ENCODE measurements at regions not wholly inside any gene's neighbourhood (a gene's known extent, or its start where the extent isn't known, plus 50 kb on each side); places are given as distances from the start of the nearest gene placed in this dataset.

DNA sequence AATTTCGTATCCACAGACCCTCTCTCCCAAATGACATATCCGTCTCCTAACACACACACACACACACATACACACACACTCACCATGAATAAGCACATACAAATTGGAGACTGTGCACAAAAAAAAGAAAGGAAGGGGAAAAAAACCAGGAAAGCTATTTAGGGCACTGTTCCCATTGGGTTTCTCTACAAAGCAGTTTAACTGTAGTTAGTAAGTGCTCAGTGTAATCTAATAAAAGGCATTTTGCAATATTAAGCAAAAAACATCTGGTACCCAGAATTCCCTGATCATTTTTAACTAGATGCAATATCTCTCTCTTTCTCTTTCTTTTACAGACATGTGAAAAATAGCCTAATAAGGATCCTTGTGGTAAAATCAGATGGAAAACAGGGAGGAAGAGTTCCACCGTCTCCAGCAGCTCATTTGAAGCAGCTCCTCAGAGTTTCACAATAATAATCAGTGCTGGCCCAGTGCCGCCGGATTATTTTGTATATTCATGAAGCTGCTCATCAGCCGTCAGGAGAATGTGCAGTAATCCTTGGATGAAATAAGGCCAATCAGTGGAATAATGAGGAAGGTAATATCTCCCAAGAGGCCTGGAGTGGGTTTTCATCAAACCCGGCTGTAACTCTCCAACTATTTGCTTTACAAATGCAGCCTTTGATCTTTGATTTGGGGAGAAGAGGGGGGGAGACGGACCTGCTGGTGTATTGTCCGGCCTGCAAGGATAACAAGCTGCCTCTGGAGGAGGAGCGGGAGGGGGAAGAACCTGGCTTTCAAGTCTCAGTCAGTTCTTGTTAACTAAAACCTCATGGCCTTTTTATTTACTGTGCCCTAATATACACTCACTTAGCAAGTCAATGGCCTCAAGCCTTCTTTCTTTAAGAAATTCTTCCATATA is 227.6 kb upstream of the SMIM21 start:
- no peaks in the 10 kb centered on the region for H3K36me3 ChIP-seq (ENCODE audit: control insufficient read depth in 3 of 3, insufficient read depth in 3 of 3, low read length in 3 of 3)
- H3K27me3 ChIP-seq (ENCODE audit: control insufficient read depth in 3 of 3, insufficient read depth in 3 of 3, low read length in 3 of 3), result no peaks in the 10 kb centered on the region
- H3K9me3 ChIP-seq (ENCODE audit: control insufficient read depth in 3 of 3, low read length in 3 of 3), result no peaks in the 10 kb centered on the region
- no peaks in the 10 kb centered on the region for H3K4me1 ChIP-seq (ENCODE audit: control insufficient read depth in 3 of 3, insufficient read depth in 3 of 3, low read length in 3 of 3)
- H3K27ac ChIP-seq (ENCODE audit: low read depth, low read length), result no peak overlapping the region
- no peak overlapping the region for H3K9ac ChIP-seq (ENCODE audit: low read depth in 1 of 3, low read length in 3 of 3)
- no peak overlapping the region for H3K4me3 ChIP-seq (ENCODE audit: low read length in 3 of 3)

DNA sequence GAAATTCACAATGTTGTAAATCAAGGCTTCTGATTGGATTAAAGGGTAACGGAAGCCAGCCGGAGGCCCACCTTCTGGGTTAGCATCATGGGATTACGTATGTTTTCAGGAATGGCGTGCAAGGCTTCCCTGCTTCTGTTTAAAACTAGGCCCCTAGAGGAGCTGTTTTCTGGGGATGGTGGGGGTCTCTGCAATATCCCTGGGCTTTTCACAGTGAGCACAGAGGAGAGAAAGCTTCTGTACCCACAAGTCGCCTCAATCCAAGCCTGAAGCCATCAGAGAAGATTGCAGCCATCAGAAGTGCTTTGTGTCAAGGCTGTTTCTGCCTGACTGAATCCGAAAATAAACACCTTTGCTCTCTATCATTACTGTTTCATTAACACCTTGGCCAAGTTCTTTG is 226.9 kb upstream of the SMIM21 start:
- H3K36me3 ChIP-seq (ENCODE audit: control insufficient read depth in 3 of 3, insufficient read depth in 3 of 3, low read length in 3 of 3), result no peaks in the 10 kb centered on the region
- no peaks in the 10 kb centered on the region for H3K9me3 ChIP-seq (ENCODE audit: control insufficient read depth in 3 of 3, low read length in 3 of 3)
- no peak overlapping the region for H3K4me3 ChIP-seq (ENCODE audit: low read length in 3 of 3)
- no peak overlapping the region for H3K27ac ChIP-seq (ENCODE audit: low read depth, low read length)
- no peak overlapping the region for H3K9ac ChIP-seq (ENCODE audit: low read depth in 1 of 3, low read length in 3 of 3)
- no peaks in the 10 kb centered on the region for H3K4me1 ChIP-seq (ENCODE audit: control insufficient read depth in 3 of 3, insufficient read depth in 3 of 3, low read length in 3 of 3)
- no peaks in the 10 kb centered on the region for H3K27me3 ChIP-seq (ENCODE audit: control insufficient read depth in 3 of 3, insufficient read depth in 3 of 3, low read length in 3 of 3)

DNA sequence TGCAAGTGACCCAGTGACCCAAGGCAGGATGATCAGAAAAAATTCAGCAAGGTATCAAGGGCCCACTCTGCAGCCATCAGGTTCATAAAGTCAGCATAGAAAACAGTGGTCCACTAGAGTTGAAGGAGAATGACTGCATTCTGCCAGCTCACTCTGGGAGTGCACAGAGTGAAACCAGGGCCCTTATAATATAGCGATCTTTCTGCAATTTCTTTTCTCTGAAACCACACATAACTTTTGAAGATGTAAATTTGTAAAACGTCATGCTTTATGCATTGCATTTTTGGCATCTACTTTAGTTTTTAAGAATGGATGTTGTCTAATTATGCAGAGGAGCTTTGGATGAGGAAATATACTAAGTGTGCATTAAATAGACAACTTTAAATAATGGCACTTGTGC is 225.0 kb upstream of the SMIM21 start:
- no peak overlapping the region for H3K9ac ChIP-seq (ENCODE audit: low read depth in 1 of 3, low read length in 3 of 3)
- no peak overlapping the region for H3K27ac ChIP-seq (ENCODE audit: low read depth, low read length)
- H3K27me3 ChIP-seq (ENCODE audit: control insufficient read depth in 3 of 3, insufficient read depth in 3 of 3, low read length in 3 of 3), result no peaks in the 10 kb centered on the region
- H3K9me3 ChIP-seq (ENCODE audit: control insufficient read depth in 3 of 3, low read length in 3 of 3), result no peaks in the 10 kb centered on the region
- no peaks in the 10 kb centered on the region for H3K36me3 ChIP-seq (ENCODE audit: control insufficient read depth in 3 of 3, insufficient read depth in 3 of 3, low read length in 3 of 3)
- H3K4me1 ChIP-seq (ENCODE audit: control insufficient read depth in 3 of 3, insufficient read depth in 3 of 3, low read length in 3 of 3), result no peaks in the 10 kb centered on the region
- no peak overlapping the region for H3K4me3 ChIP-seq (ENCODE audit: low read length in 3 of 3)

DNA sequence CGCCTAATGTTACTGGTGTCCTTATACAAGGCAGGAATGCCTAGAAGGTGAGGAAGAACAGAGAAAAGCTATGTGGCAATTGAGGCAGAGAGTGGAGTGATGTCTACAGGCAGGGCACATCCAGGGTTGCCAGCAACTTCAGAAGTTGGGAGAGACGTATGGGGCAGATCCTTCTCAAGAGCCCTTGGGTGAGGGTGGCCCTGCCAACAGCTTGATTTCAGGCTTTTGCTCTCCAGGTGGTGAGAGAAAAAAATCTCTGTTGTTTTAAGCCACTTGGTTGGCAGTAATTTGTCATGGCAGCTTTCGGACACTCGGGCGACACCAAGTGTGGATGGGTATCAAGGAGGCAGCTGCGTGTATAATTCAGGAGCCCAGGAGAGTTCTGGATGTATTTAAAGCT is 217.4 kb upstream of the SMIM21 start:
- H3K27ac ChIP-seq (ENCODE audit: low read depth, low read length), result no peak overlapping the region
- H3K4me3 ChIP-seq (ENCODE audit: low read length in 3 of 3), result no peak overlapping the region
- no peaks in the 10 kb centered on the region for H3K9me3 ChIP-seq (ENCODE audit: control insufficient read depth in 3 of 3, low read length in 3 of 3)
- no peaks in the 10 kb centered on the region for H3K36me3 ChIP-seq (ENCODE audit: control insufficient read depth in 3 of 3, insufficient read depth in 3 of 3, low read length in 3 of 3)
- no peak overlapping the region for H3K9ac ChIP-seq (ENCODE audit: low read depth in 1 of 3, low read length in 3 of 3)
- H3K27me3 ChIP-seq (ENCODE audit: control insufficient read depth in 3 of 3, insufficient read depth in 3 of 3, low read length in 3 of 3), result peaks cover 10 to 21% (median 11%) of the 10 kb centered on the region in 3 donors
- H3K4me1 ChIP-seq (ENCODE audit: control insufficient read depth in 3 of 3, insufficient read depth in 3 of 3, low read length in 3 of 3), result no peaks in the 10 kb centered on the region

DNA sequence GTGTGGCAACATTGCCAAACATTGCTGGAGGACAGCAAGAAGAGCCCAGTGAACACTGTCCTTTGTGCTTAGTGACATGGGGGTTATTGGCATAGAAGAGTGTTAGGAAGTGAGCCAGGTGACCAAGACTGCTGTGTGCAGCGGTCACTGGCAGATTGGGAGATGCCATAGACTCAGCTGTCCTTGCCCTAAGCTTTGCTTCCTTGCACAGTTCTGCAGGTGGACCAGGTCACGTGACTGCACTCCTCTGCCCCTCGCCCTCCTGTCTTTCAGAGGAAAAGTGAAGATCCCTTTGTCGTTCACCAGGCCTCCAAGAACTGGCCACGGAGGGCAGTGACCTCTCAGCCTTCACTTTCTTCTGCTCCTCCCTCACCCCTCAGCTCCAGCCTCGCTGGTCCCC is 215.6 kb upstream of the SMIM21 start:
- no peaks in the 10 kb centered on the region for H3K36me3 ChIP-seq (ENCODE audit: control insufficient read depth in 3 of 3, insufficient read depth in 3 of 3, low read length in 3 of 3)
- no peak overlapping the region for H3K27ac ChIP-seq (ENCODE audit: low read depth, low read length)
- no peak overlapping the region for H3K9ac ChIP-seq (ENCODE audit: low read depth in 1 of 3, low read length in 3 of 3)
- H3K27me3 ChIP-seq (ENCODE audit: control insufficient read depth in 3 of 3, insufficient read depth in 3 of 3, low read length in 3 of 3), result peaks cover 10 to 27% (median 22%) of the 10 kb centered on the region in 3 donors
- no peaks in the 10 kb centered on the region for H3K9me3 ChIP-seq (ENCODE audit: control insufficient read depth in 3 of 3, low read length in 3 of 3)
- H3K4me3 ChIP-seq (ENCODE audit: low read length in 3 of 3), result no peak overlapping the region
- H3K4me1 ChIP-seq (ENCODE audit: control insufficient read depth in 3 of 3, insufficient read depth in 3 of 3, low read length in 3 of 3), result peaks cover 0 to 13% (median 10%) of the 10 kb centered on the region in 3 donors

DNA sequence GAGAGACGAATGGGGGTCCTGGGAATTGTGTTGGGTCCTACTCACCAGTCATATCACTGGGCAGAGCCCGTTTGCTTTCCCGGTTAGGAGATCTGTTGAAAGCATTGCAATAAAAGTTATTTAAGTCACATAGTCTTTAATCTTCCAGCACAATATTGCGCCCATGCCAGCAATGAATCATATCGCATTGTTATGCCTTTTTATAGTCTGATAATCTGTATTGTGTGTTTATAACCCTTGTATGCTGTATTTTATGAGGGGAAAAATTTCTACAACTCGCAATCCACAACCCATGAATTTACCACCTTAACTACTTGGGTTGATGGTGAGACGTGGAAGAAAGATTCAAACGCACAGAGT is 211.9 kb upstream of the SMIM21 start:
- Histone ChIP-seq H3K9me3 (ENCODE audit: control insufficient read depth in 3 of 3, low read length in 3 of 3) (no peaks in the 10 kb centered on the region), H3K9ac (ENCODE audit: low read depth in 1 of 3, low read length in 3 of 3) (no peak overlapping the region), H3K4me1 (ENCODE audit: control insufficient read depth in 3 of 3, insufficient read depth in 3 of 3, low read length in 3 of 3) (peaks cover 0 to 13% (median 10%) of the 10 kb centered on the region in 3 donors), H3K27me3 (ENCODE audit: control insufficient read depth in 3 of 3, insufficient read depth in 3 of 3, low read length in 3 of 3) (peaks cover 10 to 31% (median 25%) of the 10 kb centered on the region in 3 donors), H3K4me3 (ENCODE audit: low read length in 3 of 3) (no peak overlapping the region), H3K27ac (ENCODE audit: low read depth, low read length) (no peak overlapping the region), H3K36me3 (ENCODE audit: control insufficient read depth in 3 of 3, insufficient read depth in 3 of 3, low read length in 3 of 3) (no peaks in the 10 kb centered on the region)

DNA sequence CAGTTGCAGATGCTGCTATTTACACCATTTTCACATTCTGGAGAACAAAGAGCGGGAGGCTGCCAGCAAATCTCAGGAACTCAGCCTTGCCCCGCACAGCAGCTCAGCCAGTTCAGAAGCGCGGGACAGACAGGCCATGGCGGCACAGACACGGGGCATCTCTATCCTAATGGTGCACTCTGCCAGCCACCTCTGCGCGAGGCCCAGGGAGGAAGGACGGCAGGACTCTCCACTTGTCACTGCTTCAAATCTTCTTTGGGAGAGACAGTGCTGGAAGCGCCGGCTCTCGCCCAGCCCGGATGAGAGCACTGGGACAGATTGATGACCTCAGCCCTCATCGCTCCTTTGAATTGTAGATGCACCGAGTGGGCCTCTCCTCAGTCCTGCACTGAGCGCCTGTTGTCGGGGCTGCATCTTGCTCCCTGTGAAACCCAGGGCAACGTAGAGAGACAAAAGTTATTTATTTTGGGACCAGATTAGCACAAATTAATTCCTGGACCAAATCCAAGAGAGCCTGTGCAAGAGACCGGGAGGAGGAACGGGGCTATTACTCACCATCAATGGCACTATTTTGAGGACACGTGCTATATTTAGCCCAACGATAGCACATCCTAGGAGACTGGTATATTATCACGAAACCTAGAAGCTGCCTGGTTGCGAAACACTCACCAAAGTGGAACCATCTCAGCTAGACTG is 211.4 kb upstream of the SMIM21 start:
- Histone ChIP-seq H3K9ac (ENCODE audit: low read depth in 1 of 3, low read length in 3 of 3) (peak overlapping the region in 2 of 3 donors; percentile 8 to 15), H3K4me3 (ENCODE audit: low read length in 3 of 3) (peak overlapping the region; percentile 35 to 56 (median 40)), H3K36me3 (ENCODE audit: control insufficient read depth in 3 of 3, insufficient read depth in 3 of 3, low read length in 3 of 3) (no peaks in the 10 kb centered on the region), H3K27me3 (ENCODE audit: control insufficient read depth in 3 of 3, insufficient read depth in 3 of 3, low read length in 3 of 3) (peaks cover 10 to 31% (median 25%) of the 10 kb centered on the region in 3 donors), H3K27ac (ENCODE audit: low read depth, low read length) (no peak overlapping the region), H3K9me3 (ENCODE audit: control insufficient read depth in 3 of 3, low read length in 3 of 3) (no peaks in the 10 kb centered on the region), H3K4me1 (ENCODE audit: control insufficient read depth in 3 of 3, insufficient read depth in 3 of 3, low read length in 3 of 3) (peaks cover 0 to 13% (median 10%) of the 10 kb centered on the region in 3 donors)

DNA sequence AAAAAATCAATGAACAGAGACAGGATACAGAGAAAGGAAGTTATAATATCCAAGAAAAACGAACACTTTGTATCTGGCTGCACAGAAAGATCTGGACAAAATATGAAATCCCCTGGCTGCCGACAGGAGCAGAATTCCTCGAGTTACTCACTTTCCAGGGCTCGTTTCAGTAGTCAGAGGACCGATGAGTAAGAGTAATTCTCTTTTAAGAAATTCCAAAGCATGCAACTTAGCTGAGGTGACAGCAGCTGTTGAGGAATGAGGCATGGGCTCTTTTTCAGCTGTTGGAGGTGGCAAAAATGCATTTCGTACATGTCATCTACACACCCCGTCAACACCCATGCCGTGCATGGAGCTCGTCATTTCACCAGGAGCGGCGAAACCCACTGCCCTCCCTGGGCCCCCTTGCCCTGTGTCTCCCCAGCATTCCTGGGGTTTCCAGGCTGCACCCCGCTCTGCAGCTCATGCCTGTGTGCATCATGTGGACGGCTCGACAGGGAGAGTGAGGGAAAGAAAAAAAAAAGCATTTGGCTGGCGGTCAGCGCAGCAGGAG is 210.8 kb upstream of the SMIM21 start:
- Histone ChIP-seq H3K27me3 (ENCODE audit: control insufficient read depth in 3 of 3, insufficient read depth in 3 of 3, low read length in 3 of 3) (peaks cover 10 to 31% (median 25%) of the 10 kb centered on the region in 3 donors), H3K4me3 (ENCODE audit: low read length in 3 of 3) (peak overlapping the region; percentile 35 to 56 (median 40)), H3K9me3 (ENCODE audit: control insufficient read depth in 3 of 3, low read length in 3 of 3) (no peaks in the 10 kb centered on the region), H3K27ac (ENCODE audit: low read depth, low read length) (no peak overlapping the region), H3K9ac (ENCODE audit: low read depth in 1 of 3, low read length in 3 of 3) (peak overlapping the region in 1 of 3 donors; percentile 8), H3K36me3 (ENCODE audit: control insufficient read depth in 3 of 3, insufficient read depth in 3 of 3, low read length in 3 of 3) (no peaks in the 10 kb centered on the region), H3K4me1 (ENCODE audit: control insufficient read depth in 3 of 3, insufficient read depth in 3 of 3, low read length in 3 of 3) (peaks cover 0 to 13% (median 10%) of the 10 kb centered on the region in 3 donors)

DNA sequence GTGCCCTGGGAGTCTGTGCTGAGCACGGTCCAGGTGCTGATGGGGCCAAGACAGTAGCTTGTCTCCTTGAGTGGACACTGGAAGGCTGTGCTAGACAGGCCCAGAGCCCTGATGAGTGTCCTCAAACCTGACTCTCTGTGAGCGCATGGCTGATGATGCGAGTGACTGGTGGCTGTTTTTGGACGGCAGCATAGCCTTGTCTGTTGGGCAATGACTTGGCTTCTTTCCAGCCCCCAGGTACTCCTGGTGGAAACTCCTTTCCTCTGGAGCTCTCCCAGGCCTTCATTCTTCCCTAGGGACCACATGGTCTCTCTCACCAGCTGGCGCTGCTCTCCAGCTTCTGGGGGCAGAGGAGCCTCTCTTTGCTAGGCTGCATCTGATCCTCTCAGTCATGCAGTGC is 207.6 kb upstream of the SMIM21 start:
- Histone ChIP-seq H3K9ac (ENCODE audit: low read depth in 1 of 3, low read length in 3 of 3) (no peak overlapping the region), H3K9me3 (ENCODE audit: control insufficient read depth in 3 of 3, low read length in 3 of 3) (peaks cover 0 to 4% (median 0%) of the 10 kb centered on the region in 3 donors), H3K27me3 (ENCODE audit: control insufficient read depth in 3 of 3, insufficient read depth in 3 of 3, low read length in 3 of 3) (peaks cover 0 to 15% (median 11%) of the 10 kb centered on the region in 3 donors), H3K4me1 (ENCODE audit: control insufficient read depth in 3 of 3, insufficient read depth in 3 of 3, low read length in 3 of 3) (peaks cover 0 to 13% (median 10%) of the 10 kb centered on the region in 3 donors), H3K27ac (ENCODE audit: low read depth, low read length) (no peak overlapping the region), H3K4me3 (ENCODE audit: low read length in 3 of 3) (no peak overlapping the region), H3K36me3 (ENCODE audit: control insufficient read depth in 3 of 3, insufficient read depth in 3 of 3, low read length in 3 of 3) (no peaks in the 10 kb centered on the region)

DNA sequence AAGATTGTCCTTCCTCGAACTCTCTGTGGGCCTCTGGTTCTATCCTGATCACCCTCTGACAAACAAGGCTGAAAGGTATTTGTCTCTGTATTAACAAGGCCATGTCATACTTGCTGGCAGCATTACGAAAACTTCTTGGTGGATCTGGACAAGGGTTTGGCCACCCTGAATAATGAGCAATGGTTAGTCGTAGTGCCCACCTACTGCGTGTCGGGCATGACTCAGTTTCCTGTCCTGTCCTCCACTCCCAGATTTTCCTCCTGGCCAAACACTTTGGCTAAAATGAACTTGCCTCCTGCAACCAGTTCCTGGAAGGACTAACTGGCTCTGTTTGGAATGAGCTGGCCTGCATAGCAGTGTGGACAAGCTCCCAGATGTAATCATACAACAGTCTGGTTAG is 198.5 kb upstream of the SMIM21 start:
- Histone ChIP-seq H3K36me3 (ENCODE audit: control insufficient read depth in 3 of 3, insufficient read depth in 3 of 3, low read length in 3 of 3) (no peaks in the 10 kb centered on the region), H3K4me1 (ENCODE audit: control insufficient read depth in 3 of 3, insufficient read depth in 3 of 3, low read length in 3 of 3) (no peaks in the 10 kb centered on the region), H3K9me3 (ENCODE audit: control insufficient read depth in 3 of 3, low read length in 3 of 3) (no peaks in the 10 kb centered on the region), H3K4me3 (ENCODE audit: low read length in 3 of 3) (no peak overlapping the region), H3K27ac (ENCODE audit: low read depth, low read length) (no peak overlapping the region), H3K27me3 (ENCODE audit: control insufficient read depth in 3 of 3, insufficient read depth in 3 of 3, low read length in 3 of 3) (peaks cover 0 to 4% (median 0%) of the 10 kb centered on the region in 3 donors), H3K9ac (ENCODE audit: low read depth in 1 of 3, low read length in 3 of 3) (no peak overlapping the region)
